ENCODE measurements at regions not wholly inside any gene's neighbourhood (a gene's known extent, or its start where the extent isn't known, plus 50 kb on each side); places are given as distances from the start of the nearest gene placed in this dataset.
"Not testable (repeated sequence)": the region's sequence is repeated elsewhere in the genome, so short reads cannot be mapped to it uniquely, and the experiment has no call there.

DNA sequence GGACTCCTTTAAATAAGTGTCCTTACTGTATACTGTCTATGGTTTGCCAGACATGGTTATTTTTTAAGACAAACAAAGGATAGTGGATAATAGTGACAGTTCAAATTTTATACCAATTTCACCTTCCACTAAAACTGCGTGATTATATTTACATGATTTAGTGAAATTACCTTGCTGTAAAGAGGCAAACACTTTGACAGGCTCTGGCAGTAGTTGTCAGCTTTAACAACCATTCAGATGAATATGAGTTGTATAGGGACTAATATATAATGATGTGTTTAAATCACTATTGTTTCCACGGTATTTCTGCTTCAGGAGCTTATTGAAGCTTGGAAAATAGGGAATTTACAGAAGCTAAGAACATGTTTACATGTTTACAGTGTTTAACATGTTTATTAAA is 1364.0 kb downstream of the FSCB start:
- DNase-seq = no peak

DNA sequence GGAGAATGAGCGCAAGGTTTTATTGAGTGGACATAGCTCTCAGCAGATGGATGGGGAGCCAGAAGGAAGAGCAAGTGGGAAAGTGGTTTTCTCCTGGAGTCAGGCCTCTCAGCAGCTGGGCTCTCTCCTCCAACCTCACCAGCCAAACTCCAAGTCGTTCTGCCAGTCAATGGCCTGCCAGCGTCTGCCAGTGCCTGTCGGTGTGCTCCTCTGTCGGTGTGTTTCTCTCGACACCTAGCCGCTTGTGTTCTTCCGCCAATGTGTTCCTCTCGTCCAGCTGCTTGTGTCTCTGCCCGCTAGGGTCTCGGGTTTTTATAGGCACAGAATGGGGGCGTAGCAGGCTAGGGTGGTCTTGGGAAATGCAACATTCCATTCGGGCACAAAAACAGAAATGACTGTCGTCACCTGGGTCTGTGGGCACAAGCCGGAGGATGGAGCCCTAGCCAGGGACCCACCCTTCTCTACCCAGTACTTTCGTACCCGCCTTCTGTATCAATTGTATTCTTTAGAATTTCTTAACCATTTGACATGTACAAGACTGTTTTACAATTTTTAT is 1365.4 kb downstream of the FSCB start:
- DNase-seq = no peak

DNA sequence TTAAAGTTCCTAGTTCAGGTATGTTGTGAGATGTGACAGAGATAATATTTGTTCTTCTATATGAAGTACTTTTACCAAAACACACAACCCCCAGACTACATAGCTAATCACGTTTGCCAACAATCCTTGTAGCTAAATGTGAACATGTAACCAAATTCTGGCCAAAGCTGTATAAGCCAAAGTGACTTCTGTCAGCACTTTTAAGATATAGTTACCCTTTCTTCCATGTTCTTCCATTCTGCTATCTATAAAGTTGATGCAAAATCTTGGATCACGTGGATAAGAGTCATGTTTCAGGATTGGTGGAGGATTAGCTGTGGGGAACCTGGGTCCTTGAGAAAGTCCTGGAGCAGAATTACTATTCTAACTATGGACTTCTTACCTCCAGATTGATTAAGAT is 1366.6 kb downstream of the FSCB start:
- DNase-seq = no peak

DNA sequence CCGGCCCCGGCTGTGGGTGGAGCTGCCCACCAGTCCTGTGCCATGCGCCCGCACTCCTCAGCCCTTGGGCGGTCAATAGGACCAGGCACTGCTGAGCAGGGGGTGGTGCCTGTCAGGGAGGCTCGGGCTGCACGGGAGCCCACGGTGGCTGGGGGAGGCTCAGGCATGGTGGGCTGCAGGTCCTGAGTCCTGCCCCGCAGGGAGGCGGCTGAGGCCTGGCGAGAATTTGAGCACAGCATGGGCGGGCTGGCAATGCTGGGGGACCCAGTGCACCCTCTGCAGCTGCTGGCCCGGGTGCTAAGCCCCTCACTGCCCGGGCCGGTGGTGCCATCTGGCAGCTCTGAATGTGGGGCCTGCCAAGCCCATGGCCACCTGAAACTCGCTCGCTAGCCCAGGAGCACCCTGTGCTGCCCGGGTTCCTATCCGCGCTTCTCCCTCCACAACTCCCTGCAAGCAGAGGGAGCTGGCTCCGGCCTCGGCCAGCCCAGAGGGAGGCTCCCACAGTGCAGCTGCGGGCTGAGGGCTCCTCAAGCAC is 1371.1 kb downstream of the FSCB start:
- DNase-seq = no peak

DNA sequence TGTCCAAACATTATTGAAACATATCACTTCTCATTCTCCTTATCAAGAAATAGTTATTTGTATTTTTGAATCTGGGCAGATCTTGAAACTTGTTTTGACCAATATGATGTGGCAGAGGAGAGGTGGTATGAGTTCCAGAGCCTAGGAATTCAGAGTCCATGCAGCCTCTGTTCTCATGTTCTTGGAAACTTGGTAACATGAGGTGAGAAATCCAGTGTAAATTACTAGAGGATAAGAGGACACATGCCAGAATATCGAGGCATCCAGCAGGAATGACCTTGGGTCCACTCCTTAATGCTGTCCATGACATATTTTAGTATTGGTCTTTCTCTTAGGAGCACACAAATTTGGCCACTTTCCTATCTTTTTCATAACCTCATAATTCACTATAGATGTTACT is 1374.6 kb downstream of the FSCB start:
- no peak for DNase-seq

DNA sequence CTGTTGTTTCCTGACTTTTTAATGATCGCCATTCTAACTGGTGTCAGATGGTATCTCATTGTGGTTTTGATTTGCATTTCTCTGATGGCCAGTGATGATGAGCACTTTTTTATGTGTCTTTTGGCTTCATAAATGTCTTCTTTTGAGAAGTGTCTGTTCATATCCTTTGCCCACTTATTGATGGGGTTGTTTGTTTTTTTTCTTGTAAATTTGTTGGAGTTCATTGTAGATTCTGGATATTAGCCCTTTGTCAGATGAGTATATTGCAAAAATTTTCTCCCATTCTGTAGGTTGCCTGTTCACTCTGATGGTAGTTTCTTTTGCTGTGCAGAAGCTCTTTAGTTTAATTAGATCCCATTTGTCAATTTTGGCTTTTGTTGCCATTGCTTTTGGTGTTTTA is 1378.7 kb downstream of the FSCB start:
- not testable (repeated sequence) for DNase-seq

DNA sequence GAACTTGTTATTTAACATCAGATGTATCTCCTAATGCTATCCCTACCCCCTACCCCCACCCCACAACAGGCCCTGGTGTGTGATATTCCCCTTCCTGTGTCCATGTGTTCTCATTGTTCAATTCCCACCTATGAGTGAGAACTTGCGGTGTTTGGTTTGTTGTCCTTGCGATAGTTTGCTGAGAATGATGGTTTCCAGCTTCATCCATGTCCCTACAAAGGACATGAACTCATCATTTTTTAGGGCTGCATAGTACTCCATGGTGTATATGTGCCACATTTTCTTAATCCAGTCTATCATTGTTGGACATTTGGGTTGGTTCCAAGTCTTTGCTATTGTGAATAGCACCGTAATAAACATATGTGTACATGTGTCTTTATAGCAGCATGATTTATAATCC is 1379.2 kb downstream of the FSCB start:
- not testable (repeated sequence) for DNase-seq

DNA sequence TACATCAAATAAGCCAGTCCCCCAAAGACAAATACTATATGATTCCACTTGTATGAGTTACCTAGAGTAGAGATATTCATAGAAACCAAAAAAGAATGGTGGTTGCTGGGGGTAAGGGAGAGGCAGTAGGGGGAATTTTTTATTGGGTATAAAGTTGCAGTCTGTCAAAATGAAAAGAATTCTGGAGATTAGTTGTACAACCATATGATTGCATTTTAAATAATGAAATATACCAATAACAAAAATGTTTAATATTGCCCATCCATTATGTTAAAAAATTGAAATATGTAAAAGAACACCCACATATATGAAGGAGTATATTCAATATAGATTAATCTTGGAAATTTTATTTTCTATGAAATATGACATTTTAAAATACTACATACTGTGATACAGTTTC is 1383.5 kb downstream of the FSCB start:
- no peak for DNase-seq

DNA sequence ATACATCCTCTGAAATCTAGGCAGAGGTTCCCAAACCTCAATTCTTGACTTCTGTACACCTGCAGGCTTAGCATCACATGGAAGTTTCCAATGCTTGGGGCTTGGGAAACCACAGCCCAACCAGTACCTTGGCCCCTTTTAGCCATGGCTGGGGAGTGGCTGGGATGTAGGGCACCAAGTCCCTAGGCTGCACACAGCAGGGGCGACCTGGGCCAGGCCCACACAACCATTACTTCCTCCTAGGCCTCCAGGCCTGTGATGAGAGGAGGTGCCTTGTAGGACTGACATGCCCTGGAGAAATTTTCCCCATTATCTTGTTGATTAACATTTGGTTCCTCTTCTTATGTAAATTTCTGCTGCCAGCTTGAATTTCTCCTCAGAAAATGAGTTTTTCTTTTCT is 1387.4 kb downstream of the FSCB start:
- no peak for DNase-seq

DNA sequence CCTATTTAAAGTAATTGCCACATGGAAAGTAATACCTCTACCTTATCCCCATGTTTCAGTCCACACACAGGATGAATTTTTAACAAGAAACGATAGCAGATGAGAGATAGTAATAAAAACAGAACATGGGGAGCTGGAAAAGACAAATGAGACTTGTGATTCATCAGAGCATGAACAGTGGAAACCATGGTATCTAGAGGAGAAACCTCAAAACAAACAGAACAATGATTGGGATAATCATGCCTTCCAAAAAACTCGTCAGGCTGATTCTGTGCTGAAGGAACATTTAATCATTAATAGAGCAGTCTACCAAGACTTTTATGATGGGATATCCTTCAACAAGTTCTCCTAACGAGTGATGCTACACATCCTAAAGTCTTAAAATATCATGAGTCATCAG is 1390.7 kb downstream of the FSCB start:
- DNase-seq = no peak

DNA sequence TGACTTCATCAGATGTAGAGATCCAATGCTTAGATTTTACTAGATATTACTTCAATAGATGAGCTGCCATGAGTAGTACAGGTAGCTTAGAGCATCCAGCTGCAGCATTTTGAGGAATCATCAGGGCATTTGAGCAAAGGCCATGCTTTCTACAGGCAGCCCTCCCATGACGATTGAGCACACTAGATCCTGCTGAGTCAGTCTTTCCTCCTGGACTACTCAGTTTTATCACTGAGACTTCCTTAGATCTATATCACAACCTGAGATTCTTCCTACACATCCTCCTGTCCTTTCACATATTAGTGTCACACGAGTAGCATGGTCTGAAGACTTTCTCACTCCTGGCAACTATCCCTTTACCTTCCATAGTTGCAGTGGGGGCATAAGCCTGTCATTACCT is 1401.8 kb downstream of the FSCB start:
- no peak for DNase-seq

DNA sequence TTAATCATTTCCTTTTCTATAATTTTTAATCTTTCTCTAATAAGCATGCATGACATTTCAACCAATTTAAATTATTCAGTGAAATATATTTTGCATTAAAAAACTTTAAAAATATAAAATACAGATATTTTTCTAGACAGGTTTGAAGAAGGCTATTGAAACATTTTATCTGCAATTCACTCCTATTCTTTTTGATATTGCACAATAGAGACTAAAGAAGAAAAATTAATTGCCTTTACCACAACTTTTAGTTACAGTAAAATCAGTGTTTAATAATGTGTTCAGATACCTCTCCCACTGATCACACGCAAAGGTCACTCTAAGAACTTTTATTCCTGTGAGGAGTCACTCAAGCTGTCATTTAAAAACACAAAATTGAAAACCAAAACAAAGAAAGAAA is 1416.7 kb downstream of the FSCB start:
- no peak for DNase-seq

DNA sequence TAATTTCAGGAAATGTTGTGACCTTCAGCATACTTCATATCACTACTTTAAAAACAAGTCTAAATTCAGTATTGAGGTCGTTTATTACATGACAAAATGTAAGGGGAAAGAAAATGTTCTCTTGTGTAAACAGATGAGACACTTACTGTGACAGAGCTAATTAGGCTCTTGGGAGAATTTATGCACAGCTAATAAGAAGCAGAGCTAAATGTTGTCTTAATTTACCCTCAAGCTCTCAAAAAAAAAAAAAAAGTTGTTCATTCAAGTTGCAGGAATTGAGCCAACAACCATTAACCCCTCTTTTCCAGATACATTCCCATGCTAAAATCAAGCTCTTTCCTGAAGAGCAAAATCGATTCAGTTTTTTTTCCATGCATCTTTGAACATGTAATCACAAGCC is 1419.4 kb downstream of the FSCB start:
- DNase-seq = no peak

DNA sequence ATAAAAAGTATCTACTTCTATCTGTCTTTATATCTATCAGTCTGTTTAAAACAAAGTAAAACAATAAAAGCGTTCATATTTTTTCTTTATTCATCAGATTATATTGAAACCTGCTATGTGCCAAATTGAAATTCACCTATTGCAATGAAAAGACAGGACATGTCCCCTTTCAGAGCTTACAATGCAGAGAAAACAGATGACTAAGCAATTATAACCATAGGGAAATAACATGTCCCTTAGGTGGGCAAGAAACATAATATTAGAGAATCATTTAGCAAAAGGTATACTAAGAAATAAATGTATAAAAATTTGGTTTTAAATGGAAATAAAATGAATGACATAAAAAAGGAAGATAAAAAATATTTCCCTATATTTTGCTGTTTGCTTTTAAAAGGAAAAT is 1421.3 kb downstream of the FSCB start:
- no peak for DNase-seq

DNA sequence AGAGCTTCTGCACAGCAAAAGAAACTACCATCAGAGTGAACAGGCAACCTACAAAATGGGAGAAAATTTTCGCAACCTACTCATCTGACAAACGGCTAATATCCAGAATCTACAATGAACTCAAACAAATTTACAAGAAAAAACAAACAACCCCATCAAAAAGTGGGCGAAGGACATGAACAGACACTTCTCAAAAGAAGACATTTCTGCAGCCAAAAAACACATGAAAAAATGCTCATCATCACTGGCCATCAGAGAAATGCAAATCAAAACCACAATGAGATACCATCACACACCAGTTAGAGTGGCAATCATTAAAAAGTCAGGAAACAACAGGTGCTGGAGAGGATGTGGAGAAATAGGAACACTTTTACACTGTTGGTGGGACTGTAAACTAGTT is 1439.7 kb downstream of the FSCB start:
- DNase-seq = not testable (repeated sequence)

DNA sequence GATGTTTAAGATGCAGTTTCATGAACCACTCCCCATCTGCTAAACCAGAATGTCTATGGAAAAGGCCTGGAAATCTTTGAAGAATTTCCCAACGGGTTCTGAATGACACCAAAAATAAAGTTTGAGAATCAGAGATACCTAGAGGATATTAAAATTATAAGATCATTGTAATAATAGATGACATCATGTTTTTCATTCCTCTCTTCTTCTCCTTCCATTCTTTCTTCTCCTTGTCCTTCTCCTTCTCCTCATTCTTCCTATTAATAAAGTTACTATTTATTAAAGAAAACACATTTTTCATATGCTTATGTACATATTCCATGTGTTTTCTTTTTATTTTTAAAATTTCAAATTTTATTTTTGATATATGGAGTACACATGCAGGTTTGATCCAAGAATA is 1449.4 kb downstream of the LRFN5 start:
- no peak for DNase-seq

DNA sequence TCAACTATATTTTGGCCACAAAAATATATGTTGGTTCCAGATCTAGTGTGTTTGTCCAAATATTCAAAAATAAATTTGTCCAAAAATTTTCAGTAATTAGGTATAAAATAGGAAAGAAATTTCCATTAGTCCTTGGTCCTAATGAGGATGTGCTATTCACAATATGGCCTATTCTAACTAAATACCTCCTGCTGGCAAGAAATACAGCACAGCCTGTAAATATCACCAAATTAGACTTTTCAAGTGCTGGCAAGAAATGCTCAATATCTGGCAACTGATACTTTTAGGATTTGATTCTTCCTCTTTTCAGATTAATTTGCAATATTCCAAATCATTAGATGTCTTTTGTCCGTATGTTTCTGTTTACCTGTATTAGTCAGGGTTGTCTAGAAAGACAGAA is 1446.2 kb downstream of the LRFN5 start:
- no peak for DNase-seq

DNA sequence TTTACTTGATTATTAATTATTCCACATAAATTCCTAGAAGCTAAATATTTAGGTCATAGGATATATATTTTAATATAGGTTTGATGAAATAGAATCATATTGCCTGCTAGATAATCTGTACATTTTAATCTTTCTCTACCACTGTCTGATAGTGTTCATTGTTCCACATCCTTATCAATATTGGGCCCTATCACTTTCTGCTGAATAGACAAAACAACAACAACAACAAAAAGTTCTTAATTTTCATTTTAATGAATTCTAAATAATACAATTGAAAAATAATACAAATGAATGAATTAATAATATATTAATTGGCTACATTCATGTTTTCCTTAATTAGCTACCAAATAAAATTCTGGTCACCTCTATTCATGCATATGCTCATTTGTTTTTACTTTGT is 1437.2 kb downstream of the LRFN5 start:
- no peak for DNase-seq

DNA sequence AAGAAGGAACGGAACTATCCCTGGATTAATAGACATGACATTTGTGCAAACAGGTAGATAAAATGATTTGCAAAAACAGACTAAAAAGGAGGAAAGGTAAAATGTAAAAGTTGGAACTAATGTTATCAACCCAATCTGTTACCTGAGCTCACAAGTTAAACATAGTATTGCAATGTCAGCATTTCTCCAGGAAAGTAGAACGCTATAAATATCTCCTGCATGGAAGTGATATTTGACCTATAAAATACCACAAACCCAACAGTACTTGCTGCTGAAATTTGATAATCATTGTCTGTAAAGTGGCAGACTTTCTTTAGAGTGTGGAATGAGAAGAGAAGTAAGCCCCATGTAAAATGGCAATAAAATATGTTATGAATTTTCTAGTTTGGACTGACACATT is 1435.7 kb downstream of the LRFN5 start:
- DNase-seq = no peak

DNA sequence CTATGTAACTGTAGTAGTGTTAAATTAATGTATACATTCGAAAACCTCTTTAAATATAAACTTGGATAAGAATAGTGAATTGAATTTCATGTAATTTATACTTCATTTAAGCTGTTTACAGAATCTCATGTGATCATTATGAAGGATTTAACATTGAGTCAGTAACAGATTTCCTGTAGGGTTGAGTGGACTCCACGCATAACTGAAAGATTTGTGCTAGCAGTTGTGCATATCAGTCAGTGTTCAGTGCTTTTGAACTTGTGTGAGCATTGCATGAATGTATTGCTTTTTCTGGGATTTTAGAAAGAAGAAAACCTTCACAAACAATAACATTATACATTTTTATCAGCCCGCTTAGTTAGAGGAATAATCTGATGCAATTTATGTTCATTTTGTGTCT is 1435.3 kb downstream of the LRFN5 start:
- no peak for DNase-seq

DNA sequence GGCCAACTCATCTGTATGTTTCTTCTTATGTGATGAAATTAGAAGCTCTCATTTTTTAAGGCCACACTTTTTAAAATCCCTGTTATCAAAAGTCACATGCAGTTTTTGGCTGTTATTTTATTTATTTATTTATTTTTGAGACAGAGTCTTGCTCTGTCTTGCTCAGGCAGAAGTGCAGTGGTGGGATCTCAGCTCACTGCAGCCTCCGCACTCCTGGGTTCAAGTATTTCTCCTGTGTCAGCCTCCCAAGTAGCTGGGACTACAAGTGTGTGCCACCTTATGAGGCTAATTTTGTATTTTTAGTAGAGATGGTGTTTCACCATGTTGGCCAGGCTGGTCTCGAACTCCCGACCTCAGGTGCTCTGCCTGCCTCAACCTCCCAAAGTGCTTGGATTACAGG is 1434.5 kb downstream of the LRFN5 start:
- DNase-seq = no peak

DNA sequence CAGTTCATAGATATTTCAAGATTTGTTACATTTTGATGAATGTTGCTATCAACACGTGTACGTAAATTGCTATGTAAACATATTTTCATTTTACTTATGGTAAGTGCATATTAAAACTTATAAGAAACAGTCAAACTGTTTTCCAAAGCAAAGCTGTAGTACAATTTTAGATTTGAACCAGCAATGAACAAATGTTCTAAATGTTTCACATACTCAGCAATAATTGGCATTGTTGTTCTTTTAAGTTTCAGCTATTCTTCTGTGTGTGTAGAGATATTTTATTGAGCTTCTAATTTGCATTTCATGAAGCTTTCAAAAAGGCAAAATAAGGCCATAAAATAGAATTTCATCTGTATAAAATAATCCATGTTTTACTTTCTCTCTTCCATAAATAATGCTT is 1433.2 kb downstream of the LRFN5 start:
- no peak for DNase-seq

DNA sequence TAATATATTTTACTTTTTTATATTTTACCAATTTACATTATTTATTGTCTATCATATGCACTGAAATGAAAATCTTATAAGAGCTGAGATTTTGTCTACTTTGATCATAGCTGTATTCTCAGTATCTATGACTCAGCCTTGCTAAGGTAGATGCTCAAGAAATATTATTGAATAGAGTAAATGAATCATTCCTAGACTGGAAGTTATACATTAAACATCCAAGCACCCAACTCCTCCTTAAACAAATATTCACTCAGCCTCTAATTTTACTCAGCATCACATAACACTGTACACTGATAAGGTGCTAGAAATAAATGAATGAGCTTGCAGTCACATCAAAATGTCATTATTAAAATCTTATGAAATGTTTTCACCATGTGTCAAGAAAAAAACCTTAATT is 1424.9 kb downstream of the LRFN5 start:
- no peak for DNase-seq

DNA sequence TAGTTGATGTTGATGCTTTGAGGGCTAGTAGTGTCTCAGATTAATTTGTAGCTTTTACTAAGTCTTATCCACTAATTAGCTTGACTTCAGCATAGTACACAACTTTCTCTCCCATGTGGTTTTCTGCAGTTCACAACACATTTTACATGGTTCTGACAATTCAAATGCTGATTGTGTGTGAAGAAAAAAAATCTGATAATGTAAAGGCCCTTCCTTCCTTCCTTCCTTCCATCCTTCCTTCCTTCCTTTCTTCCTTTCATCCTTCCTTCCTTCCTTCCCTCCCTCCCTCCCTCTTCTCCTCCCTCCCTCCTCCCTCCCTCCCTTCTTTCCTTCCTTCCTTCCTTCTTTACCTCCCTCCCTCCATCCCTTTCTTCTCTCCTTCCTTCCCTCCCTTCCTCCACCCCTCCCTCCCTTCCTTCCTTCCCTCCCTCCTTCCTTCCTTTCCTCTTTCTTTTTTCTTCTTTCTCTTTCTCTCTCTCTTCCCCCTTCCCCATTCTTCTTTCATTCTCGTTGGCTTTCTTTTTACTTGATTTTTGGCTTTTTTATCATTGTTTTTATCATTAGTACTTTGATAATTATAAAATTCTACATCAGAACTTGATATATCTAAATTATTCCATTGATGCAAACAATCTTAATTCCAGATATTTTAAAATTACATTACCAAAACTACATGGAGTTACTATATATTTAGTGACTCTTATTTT is 1415.6 kb downstream of the LRFN5 start:
- DNase-seq = no peak

DNA sequence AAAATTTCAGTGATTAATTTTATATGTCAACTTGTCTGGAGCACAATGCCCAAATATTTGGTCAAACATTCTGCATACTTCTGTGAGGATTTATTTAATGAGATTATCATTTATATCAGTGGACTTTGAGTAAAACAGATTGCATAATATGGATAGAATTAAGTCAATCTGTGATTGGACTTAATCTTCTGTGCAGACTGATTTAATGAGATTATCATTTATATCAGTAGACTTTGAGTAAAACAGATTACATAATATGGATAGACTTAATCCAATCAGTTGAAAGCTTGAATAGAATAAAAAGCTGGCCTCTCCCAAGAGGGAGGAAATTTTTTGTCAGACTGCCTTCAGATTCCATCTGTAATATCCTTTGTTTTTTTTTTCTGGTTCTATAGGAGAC is 1413.2 kb downstream of the LRFN5 start:
- no peak for DNase-seq
